UCSD-AML1 (cell line): ENCODE measurements at regions not wholly inside any gene's neighbourhood (a gene's known extent, or its start where the extent isn't known, plus 50 kb on each side); places are given as distances from the start of the nearest gene placed in this dataset.

Source experiments
- DNase-seq: peaks from one replicate; lab custom pipeline; 2025; ENCODE audit not compliant: unreplicated experiment; lab: John Stamatoyannopoulos, UW

DNA sequence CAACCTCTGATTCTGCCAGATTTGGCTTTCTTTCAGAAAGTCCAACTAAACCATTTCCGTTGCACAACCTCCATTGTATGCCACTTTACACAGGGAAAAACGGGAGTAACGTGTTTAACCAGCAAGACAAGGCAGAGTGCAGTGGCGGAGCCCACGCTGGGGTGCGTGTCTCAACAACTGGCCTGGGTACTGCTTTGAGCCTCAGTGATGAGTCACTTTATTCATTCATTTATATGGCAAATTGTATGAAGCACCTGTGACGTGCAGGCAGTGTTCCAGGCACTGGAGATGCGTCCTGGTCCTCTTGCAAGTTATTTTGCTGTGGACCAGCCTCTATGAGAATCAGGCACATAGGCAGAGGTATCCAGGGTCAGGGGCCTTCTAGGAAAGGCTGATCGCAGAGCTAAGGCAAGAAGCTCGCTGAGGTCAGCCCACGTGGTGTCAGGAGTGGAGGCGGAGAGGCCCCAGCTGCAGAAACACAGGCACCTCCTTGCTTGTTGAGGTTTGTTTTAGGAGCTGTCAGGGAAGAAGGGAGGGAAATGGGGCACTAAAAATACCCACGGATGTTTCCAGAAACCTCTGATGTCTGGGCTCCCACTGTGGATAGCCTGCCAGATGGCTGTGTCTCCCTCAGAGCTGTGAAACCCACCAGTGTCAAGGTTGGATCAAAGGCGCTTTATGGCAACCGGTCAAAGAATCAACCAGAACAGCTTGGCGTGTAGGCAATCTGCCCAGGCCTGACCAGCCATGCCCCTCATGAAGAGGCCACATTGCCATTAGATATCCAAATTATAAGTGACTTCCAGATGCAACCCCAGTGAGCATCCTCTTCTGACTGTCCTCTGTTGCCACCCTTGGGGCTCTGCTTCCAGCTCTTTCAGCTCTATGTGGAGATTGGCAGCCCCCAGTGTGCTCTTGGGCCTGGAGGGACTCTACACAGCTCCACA, 157.2 kb downstream of the CD83 start:
- DNase-seq: no peak

DNA sequence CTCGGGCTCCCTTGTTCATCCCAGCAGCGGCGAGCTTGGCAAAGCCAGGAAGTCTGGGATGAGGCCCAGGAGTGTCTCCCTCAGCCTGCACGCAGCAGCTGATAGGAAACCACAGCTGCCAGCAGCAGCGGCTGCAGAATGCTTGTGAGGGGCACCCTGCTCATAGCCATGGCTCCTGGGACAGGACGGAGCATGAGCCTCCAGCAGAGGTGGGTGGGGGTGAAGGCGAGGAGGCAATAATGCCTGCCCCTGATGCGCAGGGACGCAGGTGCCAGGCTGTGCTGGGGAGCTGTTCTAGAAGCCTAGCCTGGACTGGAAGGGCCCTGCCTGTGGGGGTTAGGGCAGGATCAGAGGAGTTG, 157.9 kb downstream of the CD83 start:
- DNase-seq: peak; percentile 24

DNA sequence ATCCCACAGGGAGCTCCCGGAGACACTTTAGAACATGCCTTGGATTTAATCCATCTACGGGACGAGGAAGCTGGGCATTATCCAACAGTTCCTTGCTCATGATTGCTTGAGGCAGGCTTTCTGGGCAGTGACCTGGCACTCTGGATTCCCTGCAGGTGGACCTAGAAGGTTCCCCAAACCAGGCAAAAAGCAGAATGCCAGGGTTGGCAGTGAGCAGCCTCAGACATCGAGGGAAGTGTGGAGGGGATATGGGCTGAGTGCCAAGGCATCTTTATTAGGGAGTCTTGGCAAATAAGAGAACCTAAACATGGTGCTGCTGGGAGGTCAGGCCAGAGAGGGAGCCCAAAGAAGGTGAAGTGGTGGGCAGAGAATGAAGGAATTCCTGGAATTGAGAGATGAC, 158.5 kb downstream of the CD83 start:
- no peak for DNase-seq

DNA sequence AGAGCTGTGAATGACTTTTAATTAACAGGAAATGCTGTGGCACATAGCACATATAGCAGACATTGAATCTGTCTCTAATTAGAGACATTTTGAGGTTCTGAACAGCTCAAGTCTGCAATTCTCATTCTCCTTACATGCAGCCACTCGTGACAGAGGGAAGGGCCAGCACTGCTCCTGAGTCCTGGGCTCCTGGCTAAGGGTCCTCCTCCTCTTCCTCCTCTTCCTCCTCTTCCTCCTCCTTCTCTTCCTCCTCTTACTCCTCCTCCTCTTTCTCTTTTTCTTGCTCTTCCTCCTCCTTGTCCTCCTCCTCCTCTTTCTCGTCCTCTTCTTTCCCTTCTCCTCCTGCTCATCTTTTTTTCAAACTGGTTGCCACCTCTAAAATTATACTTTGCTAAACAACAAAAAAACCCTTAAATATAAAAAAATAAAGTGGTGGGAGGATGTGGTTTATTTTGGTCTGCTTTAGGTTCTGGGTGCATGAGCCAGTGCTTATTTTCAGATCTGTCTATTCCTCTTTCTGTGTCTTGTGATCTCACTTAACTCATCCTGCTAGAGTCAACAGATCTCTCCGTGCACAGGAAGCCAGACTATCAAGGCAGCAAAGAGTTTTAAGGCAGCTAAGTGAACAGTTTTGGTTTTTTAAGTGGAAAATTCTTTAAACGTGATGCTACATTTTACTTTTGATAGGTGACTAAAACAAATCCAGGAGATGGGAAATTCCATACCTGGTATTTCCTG, 159.3 kb downstream of the CD83 start:
- DNase-seq: no peak

DNA sequence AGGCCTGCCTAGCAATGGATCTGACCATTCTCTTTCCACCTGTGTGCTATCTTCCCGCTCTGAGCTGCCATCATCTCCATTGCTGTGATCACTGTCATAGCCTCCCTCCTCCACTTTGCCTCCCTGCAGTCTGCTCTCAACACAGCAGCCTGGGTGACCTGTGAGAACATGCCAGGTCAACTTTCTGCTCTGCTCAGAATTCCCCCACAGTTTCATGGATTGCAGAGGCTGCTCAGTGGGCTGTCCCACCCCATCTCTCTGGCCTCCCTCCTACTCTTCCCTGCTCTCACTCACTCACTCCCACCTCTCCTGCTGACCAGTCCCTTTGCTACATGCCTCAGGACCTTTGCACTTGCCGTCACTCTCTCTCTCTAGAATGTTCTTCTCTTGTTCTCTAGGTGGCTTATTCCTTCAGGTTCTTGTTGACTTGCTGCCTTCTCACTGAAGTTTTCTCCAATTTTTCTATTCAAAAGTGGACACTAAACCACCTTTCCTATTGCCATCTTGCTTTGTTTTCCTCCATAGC, 159.9 kb downstream of the CD83 start:
- DNase-seq: no peak

DNA sequence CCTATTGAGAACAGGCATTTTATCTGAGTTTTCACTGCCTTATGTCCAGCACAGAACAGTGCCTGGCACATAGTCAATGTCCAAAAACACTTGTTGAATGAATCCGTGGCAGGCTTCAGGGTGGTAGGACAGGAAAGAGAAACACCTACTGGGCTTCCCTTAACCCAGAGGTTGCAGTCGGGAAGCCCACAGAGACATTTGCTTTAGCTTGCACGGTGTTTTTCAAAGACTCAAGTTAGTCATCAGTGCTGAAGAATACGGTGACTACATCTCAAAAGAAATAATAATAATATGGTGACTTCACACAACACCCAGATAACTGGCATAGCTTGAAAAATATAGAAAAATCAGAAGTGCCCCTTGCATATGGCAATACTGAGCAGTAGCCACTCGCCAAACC, 160.4 kb downstream of the CD83 start:
- DNase-seq: no peak

DNA sequence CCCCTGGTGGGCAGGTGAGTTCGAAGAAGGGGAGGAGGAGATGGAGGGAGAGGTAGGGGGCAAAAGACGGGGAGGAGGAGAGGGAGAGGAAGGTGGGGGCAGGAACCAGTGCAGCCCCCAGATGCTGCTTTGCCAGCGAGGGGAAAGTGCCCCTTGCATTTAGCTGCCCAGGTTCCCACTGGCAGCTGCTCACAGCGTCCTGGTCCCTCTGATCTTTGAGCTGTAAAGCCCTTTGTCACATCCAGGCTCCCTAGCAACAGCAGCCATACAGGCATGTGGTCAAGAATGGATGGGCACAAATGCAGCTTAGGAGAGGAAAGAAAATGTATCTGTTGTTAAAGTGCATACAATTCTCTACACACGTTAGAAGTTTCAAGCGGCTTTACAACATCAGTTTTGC, 160.9 kb downstream of the CD83 start:
- no peak for DNase-seq

DNA sequence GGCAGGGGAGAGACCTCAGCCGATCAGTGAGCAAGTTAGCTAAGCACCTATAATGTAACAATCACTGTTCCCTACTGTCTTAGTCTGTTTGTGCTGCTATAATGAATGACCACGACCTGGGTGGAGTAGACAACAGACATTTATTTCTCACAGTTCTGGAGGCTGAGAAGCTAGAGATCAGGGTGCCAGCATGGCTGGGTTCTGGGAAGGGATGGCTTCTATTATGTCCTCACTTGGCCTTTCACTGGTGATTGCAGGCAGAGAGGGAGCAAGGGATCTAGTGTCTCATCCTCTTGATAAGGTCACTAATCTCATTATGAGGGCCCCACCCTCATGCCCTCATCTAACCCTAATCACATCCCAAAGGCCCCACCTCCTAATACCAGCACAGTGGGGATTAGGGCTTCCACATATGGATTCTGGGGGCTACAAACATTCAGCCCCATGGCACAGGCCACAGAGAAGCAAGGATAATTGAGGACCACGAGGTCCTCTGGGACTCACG, 162.5 kb downstream of the CD83 start:
- DNase-seq: no peak

DNA sequence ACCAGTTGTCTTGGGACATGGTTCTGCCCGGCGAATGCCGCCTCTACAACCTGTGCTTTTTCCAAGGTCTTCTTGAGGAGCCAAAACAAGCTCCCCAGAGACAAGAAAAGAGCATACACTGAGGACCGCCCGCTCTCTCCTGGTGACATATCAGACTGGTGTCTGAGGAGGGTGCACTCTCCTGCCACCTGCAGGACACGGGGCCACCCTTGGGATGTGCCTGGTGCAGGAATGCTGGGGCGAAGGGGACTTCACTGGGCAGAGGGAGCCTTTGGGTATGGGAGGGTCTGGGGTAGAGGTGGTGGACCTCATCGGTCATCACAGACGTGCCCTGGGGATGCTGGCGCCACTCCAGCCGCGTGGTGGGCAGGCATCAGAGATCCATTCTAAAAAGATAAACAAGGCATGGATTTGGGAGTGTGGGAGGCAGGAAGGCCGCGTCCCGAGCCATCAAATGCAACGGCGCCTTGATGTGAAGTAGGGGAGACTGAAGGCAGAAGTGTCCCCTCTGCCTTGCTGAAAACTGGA, 163.3 kb downstream of the CD83 start:
- DNase-seq: no peak

DNA sequence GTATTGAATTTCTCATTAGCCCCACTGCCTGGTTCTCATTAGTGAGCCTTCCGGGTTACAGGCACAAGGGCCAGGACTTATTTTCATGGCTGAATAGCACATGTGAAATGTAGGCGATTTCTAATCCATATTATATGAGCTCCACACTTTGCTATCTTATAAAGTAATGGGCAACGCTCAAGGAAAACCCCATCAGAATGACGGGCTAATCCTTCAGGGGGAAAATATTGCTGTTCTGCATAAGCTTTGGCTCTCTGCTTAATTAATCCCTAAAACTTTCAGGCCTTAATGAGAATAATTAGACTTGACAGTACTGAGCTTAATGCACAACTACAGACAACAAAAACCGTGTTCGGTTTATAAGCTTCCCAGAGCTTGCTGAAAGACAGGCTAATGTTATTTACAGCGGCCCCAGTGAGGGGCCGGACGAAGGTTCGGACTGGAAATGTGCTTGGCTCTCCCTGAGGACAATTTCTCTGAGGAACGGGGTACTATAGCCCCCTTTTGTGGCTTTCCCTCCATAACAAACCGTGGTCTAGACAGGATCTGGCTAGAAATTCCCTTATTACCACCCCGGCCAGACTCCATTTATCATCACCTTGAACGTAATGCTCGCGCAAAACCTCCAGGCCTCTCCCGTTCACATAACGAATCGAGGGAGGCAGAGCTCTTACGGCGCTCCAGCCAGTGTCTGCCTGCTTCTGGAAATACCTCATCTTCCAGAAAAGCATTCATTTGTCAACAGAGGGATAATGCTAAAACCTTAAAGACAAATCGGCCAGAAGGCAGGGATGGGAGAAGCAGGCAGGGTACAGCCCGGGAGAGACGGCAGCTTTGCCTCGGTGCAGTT, 164.5 kb downstream of the CD83 start:
- DNase-seq: no peak

DNA sequence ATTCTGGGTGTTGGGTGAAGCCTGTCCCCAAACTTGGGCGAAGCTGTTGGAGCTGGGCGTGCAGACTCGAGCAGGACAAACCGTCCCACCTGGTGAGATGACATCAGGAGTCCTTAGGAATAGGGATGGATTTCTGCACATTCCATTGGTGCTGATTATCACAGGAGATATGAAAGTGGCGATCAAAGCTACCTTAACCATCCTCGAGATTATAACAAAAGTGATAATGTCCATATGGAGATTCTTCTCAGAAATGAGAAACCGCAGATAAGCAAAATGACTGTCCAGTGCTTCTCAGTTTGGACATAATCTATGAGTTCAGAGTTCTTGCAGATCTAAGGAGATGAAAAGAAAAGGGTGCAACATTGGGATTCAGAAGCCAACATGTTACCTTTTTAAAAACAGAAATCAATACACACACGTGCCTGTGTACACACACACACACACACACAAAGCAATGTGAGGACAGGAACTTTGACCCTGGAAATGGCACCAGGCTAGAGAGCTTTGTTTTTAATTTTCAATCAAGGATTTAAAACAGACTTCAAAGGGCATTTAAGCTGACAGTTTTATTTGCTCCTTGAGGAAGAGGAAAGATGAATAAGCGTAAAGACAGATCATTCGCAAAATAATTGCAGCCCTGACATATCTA, 165.4 kb downstream of the CD83 start:
- DNase-seq: no peak

DNA sequence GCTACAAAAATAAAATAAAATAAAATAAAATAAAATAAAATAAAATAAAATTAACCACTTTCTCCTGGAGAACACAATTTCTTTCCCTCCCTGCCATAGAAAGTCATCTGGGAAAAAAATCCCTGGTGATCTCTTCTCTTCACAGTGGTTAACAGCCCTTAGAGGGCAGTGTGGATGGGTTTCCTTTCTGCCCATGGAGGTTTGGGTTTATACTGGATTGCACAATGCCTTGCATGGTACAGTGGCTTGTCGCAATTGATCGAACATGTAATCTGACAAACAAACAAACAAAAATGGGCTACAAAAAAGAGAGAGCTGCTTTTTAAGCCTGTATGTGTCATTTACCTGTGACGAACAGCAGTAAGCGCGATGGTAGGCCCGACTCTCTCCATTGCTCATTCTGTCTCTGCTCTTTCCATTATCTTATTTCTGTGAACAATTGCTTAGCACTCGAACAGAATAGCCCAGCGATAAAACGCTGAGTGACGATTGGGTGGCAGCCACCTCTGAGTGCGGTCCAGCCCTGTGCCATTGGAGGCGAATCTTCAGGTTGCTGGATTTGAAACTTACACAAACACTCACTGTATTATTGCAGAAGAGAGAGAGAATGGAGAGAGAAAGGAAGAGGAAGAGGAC, 166.1 kb downstream of the CD83 start:
- no peak for DNase-seq

DNA sequence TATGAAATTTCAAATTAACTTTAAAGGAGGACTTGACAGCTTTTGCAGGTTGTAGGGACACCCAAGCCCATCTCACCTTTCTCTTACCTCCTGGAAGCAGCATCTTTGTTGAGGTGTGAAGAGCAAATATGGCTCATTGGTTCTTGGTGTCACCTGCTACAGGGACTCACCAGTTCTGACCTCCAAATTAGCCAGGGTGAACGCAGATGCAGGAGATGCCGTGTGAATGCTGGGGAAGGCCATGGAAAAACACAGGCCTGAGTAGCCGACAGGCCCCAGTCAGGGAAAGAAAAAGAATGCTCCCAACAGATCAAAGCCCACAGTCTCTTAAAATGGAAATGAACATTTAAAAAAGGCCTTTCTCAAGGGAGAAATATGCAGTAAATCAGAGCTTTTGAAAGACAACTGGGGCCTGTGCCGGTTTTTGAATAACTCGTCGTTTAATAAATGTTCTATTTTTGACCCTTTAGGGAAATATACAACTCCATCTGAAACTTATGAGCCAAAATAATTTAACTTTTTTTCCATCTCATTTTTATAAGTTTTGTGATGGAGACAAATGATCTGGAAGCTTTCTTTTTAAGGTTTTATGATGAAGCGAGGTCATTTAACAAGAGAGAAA, 167.5 kb downstream of the CD83 start:
- no peak for DNase-seq

DNA sequence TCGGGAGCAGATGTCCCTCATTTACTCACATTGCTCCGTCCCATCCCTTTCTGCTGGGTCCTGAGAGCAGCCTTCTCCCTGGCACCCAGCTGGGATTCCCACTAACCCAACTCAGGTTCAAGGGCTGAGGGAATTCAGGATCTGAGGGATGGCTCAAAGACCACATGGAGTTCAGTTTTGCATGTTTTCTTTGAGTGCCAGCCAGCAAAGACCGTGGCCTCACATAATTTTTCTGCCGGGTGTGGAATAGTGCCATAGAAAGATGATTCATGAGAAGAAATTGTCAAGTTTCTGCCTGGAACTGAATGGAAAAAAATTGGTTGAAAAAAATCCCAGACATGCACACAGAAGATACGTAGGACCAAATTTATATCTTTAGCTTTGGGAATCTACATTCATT, 168.6 kb downstream of the CD83 start:
- DNase-seq: no peak

DNA sequence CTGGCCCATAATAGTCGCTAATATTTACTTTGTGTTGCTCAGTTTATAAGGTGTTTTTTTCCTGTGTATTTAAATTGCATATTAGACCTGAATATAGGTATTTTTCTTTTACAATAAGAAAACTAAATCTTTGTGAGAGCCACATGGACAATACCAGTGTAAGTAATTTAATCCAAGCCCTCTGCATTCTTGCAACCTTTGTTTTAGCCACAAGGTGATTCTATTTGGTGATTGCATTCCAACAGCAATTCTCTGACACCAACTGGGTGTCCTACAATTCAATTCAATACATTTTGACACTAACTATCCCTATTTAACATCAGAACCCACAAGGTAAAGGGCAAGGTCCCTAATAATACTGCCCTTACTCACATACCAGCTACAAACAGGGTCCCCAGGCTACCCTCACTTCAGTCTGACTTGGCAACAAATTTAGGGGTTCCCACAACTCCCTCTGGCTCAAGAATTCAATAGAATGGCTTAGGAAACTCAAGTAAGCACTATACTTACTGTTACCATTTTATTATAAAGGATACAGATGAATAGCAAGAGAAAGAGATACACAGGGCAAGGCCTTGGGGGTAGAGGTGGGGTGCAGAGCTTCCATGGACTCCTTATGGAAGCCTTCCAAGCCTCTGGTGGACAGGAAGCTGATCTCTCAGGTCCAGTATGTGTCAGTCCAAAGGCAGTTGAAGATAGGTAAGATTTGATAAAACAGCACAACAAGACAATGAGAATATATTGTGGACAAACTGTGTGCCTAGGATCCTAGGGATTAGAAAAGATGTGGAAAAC, 169.3 kb downstream of the CD83 start:
- DNase-seq: no peak

DNA sequence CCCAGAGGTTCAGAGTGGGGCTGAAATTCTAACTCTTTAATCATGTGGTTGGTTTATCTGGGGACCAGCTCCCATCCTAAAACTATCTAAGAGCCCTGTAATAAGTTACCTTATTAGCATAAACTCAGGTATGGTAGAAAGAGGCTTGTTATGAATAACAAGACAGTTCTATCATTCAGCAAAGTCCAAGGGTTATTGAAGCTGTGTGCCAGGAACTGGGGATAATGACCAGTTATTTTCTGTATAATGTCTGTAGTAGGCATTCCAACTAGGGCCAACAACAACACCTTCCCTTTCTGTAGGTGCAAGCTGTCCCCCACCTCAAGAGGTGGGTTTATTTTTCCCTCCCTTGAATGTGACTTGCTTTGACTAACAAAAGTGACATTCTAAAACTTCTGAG, 170.1 kb downstream of the CD83 start:
- DNase-seq: no peak

DNA sequence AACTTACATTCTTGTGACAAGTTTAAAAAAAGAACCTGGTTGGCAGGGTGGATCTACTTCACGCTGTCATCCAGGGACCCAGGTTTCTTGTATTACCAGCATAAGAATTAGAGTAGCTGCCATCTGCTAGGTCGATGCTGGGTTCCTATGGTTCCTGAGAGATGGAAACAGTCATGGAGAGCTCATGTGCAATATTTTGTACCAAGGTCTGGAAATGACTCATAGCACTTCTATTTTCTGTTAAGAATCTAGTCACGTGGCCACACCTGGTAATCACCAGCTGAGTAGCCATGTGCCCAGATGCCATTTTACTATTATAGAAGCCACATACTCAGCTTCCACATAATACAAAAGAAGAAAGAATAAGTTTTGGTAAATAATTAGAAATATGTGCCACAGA, 171.3 kb downstream of the CD83 start:
- no peak for DNase-seq

DNA sequence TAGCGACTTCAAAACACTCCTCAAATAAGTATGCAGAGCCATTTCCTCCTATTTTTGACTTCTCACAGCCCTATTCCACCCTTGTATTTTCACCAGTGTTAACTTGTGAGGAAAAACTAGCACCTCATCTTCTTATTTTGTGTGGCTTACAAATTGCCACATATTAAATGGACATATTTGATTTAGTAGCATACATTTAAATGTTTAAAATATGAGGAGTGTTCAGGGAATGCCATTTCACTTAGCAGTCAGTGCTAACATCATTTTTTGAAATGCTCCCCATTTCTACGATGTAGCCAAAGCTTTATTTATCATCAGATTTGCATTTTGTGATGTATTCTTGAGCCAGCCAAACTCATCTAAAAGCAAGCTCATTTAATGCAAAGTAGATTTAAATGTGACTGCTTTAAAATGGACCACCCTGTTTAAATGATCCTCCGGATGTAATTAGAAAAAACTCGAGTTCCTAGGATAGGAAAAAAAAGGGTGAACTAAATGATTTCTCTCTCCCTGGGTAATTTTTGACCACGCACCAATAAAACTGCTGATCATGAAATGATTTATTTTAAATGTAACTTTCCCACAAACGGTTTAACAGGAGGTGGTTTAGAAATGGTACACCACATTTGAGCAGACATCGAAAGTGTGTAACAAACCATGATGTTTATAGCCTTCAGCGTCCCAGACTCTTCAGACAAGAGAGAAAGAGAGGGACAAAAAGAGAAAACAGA, 172.6 kb downstream of the CD83 start:
- no peak for DNase-seq
